ENCODE measurements at regions not wholly inside any gene's neighbourhood (a gene's known extent, or its start where the extent isn't known, plus 50 kb on each side); places are given as distances from the start of the nearest gene placed in this dataset.

GRCh38 chr7:112889834-112890438 is 99.7 kb upstream of the TMEM168 start:
- no peak for TF ChIP-seq SIN3A (IDR thresholded peaks at IDR 0.05; ENCODE audit: borderline replicate concordance, insufficient read depth, low read length)
- TF ChIP-seq POLR2AphosphoS5 (IDR thresholded peaks at IDR 0.05; ENCODE audit: low read depth, low read length): no peak
- no peak for TF ChIP-seq REST (IDR thresholded peaks at IDR 0.05; ENCODE audit: insufficient read depth in 1 of 2, low read depth in 2 of 2, low read length in 2 of 2)
- TF ChIP-seq TAF1 (IDR thresholded peaks at IDR 0.05; ENCODE audit: borderline replicate concordance, insufficient read depth, low read length): no peak
- no peak for TF ChIP-seq FOXP2 (optimal IDR thresholded peaks at IDR 0.05; ENCODE audit: borderline replicate concordance, extremely low read depth, extremely low read length, insufficient read depth)
